Progenitor cell of endocrine pancreas (in vitro differentiated cells): ENCODE measurements at regions not wholly inside any gene's neighbourhood (a gene's known extent, or its start where the extent isn't known, plus 50 kb on each side); places are given as distances from the start of the nearest gene placed in this dataset.
"Not testable (repeated sequence)": the region's sequence is repeated elsewhere in the genome, so short reads cannot be mapped to it uniquely, and the experiment has no call there.

Source experiments
- DNase-seq: peaks from one replicate; pipeline ENCODE4 v3.0.0; 2021; ENCODE audit warnings: low spot score; ENCODE audit not compliant: unreplicated experiment
- H3K27ac Mint-ChIP-seq: 2 replicates; pipeline ENCODE4 v1.8.0; 2021; ENCODE audit warnings: mild to moderate bottlenecking, moderate library complexity, mixed read lengths
- H3K27me3 Mint-ChIP-seq: 2 replicates; pipeline ENCODE4 v1.8.0; 2021; ENCODE audit warnings: mixed read lengths
- H3K36me3 Mint-ChIP-seq: 2 replicates; pipeline ENCODE4 v1.8.0; 2022; ENCODE audit warnings: mixed read lengths; ENCODE audit not compliant: insufficient read depth
- H3K4me1 Mint-ChIP-seq: 2 replicates; pipeline ENCODE4 v1.8.0; 2021; ENCODE audit warnings: low read depth, mixed read lengths
- H3K4me3 Mint-ChIP-seq: 2 replicates; pipeline ENCODE4 v1.8.0; 2021; ENCODE audit warnings: low read depth, mild to moderate bottlenecking, moderate library complexity, mixed read lengths
- H3K9me3 Mint-ChIP-seq: 2 replicates; pipeline ENCODE4 v1.8.0; 2021; ENCODE audit warnings: low read depth, mixed read lengths
- TF ChIP-seq, protein P1 (sequence below): fragments of 200-600 bp; sonication (generic); IDR thresholded peaks from one replicate; pipeline ENCODE4 v1.5.0; 2021; ENCODE audit warnings: antibody characterized with exemption, mild to moderate bottlenecking; ENCODE audit not compliant: unreplicated experiment

DNA sequence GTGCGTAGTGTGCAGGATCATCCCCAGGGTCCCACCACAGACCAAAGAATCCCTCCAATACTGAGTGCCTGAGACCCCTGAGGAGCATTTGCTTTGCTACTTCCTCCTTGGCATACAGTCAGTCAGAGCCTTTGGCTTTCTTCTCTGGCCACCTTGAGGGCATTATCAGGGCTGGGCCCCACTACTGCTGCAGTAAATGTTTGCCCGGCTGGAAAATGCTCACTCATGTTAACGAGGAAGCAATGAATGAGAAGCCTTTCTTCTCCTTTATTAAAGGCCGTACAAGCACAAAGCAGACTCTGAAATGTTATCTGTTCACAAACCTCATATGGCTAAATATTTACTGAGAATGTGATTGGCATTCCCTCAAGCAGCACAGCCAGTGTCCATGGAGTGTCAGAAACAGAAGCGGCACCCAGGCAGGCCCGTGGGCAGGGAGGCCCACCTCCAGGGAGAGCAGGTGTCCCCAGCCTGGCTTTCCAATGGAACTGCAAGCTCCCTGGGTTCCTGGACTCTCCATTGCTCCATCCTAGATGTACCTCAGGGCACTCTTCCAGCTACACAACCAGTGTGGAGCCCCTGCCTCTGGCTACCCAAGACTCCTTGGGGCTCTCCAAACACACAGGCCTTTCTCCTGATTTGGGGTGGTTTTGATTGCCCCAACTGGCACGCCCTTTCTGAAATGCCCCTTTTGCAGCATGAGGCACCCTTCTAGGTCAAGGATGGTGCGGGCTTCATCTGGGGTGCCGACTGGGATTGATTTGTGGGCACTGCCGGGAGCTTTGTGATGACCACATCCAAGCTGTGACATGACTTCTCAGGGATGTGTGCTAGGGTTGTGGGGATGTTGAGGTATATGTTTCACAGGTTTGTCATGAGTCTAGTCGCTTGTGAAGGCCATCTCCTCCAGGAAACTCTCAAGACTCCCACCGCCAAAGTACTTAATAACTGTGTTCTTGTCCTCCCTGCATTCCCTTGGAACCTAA lies 195.6 kb downstream of the FAM43A start:
- H3K36me3 Mint-ChIP-seq, result no peaks in the 10 kb centered on the region
- peaks cover 9% of the 10 kb centered on the region for H3K27me3 Mint-ChIP-seq
- H3K27ac Mint-ChIP-seq, result no peak overlapping the region
- no peak overlapping the region for H3K4me3 Mint-ChIP-seq
- TF ChIP-seq, protein P1, sequence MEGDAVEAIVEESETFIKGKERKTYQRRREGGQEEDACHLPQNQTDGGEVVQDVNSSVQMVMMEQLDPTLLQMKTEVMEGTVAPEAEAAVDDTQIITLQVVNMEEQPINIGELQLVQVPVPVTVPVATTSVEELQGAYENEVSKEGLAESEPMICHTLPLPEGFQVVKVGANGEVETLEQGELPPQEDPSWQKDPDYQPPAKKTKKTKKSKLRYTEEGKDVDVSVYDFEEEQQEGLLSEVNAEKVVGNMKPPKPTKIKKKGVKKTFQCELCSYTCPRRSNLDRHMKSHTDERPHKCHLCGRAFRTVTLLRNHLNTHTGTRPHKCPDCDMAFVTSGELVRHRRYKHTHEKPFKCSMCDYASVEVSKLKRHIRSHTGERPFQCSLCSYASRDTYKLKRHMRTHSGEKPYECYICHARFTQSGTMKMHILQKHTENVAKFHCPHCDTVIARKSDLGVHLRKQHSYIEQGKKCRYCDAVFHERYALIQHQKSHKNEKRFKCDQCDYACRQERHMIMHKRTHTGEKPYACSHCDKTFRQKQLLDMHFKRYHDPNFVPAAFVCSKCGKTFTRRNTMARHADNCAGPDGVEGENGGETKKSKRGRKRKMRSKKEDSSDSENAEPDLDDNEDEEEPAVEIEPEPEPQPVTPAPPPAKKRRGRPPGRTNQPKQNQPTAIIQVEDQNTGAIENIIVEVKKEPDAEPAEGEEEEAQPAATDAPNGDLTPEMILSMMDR, result no peak
- peaks cover 5% of the 10 kb centered on the region for H3K9me3 Mint-ChIP-seq
- DNase-seq, result no peak
- H3K4me1 Mint-ChIP-seq, result peaks cover 33% of the 10 kb centered on the region

DNA sequence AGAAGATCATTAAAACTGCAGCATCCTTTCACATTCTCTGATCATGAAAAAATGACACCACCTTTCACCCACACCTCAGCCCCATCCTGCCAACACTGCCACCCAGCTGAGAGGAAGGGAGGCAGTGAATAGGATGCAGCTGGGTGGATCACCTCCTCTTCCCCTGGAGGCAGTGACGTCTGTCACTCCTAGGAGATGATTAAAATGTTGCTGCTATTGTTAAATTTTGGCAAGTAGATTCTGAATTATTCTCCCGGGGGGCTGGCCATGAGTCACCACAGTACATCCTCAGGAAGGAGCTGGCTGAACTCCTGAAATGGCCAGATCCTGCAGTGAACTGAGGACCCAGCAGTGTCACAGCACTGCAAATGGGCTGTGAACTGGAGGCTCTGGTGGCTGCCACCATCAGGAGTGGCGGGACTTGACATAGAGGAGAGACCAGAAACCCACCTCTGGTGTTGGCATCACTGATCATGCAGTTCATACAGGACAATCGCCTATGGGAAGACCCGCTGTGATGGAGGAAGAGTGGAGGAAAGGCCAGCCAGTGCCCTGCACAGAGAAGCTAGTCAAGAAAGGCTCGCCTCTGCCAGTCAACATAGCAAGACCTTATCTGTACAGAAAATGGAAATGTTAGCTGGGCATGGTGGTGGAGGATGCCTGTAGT lies 199.1 kb downstream of the FAM43A start:
- peaks cover 5% of the 10 kb centered on the region for H3K27me3 Mint-ChIP-seq
- no peak for DNase-seq
- no peak overlapping the region for H3K4me3 Mint-ChIP-seq
- H3K4me1 Mint-ChIP-seq, result peaks cover 11% of the 10 kb centered on the region
- peaks cover 9% of the 10 kb centered on the region for H3K9me3 Mint-ChIP-seq
- no peak overlapping the region for H3K27ac Mint-ChIP-seq
- TF ChIP-seq, protein P1, result no peak
- H3K36me3 Mint-ChIP-seq, result no peaks in the 10 kb centered on the region

DNA sequence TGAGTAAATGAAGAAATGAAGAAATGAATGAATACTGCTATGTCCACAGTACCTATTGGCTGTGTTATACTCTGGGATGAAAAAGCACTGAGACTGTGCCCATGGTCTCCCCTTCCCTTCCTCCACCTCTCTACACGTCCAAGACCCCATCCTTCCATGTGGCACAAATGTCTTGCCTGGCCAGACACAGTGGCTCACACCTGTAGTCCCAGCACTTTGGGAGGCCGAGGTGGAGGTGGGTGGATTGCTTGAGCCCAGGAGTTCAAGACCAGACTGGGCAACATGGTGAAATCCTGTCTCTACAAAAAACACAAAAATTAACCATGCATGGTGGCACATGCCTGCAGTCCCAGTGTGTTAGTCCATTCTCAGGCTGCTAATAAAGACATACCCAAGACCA lies 200.1 kb downstream of the FAM43A start:
- DNase-seq, result no peak
- H3K36me3 Mint-ChIP-seq, result no peaks in the 10 kb centered on the region
- TF ChIP-seq, protein P1, result no peak
- H3K4me1 Mint-ChIP-seq, result peaks cover 4% of the 10 kb centered on the region
- no peak overlapping the region for H3K27ac Mint-ChIP-seq
- H3K9me3 Mint-ChIP-seq, result peaks cover 9% of the 10 kb centered on the region
- H3K27me3 Mint-ChIP-seq, result peaks cover 5% of the 10 kb centered on the region
- no peak overlapping the region for H3K4me3 Mint-ChIP-seq

DNA sequence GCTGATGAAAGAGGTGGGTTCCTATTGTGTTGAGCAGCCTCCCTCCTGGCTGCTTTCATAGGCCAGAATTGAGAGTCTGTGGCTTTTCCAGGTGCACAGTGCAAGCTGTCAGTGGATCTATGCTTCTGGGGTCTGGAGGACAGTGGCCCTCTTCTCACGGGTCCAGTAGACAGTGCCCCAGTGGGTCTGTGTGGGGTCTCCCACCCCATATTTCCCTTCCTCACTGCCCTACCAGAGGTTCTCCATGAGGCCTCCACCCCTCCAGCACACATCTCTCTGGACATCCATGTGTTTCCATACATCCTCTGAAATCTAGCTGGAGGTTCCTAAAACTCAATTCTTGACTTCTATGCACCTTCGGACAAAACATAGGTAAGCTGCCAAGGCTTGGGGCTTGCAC lies 201.2 kb downstream of the FAM43A start:
- Mint-ChIP-seq H3K9me3 (peaks cover 9% of the 10 kb centered on the region), H3K4me3 (no peak overlapping the region), H3K27me3 (peaks cover 5% of the 10 kb centered on the region), H3K27ac (no peak overlapping the region), H3K36me3 (no peaks in the 10 kb centered on the region), H3K4me1 (no peaks in the 10 kb centered on the region)
- no peak for DNase-seq
- TF ChIP-seq, protein P1, result no peak

DNA sequence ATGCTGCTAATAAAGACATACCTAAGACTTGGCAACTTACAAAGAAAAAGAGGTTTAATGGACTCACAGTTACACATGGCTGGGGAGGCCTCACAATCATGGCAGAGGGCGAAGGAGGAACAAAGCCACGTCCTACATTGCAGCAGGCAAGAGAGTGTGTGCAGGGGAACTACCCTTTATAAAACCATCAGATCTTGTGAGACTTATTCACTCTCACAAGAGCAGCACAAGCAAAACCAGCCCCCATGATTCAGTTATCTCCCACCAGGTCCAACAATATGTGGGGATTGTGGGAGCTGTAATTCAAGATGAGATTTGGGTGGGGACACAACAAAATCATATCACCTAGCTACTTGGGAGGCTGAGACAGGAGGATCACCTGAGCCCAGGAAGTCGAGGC lies 202.4 kb downstream of the FAM43A start:
- not testable (repeated sequence) for H3K4me1 Mint-ChIP-seq, H3K4me3 Mint-ChIP-seq, H3K36me3 Mint-ChIP-seq, H3K27me3 Mint-ChIP-seq, DNase-seq
- peak overlapping the region; percentile 15 for H3K27ac Mint-ChIP-seq
- peaks cover 14% of the 10 kb centered on the region for H3K9me3 Mint-ChIP-seq
